KMS-11 (cell line): ENCODE measurements at regions not wholly inside any gene's neighbourhood (a gene's known extent, or its start where the extent isn't known, plus 50 kb on each side); places are given as distances from the start of the nearest gene placed in this dataset.
A peak's percentile ranks its signal among the peaks of the same experiment; 100 is the strongest.

ENCODE experiments used
- H2AFZ ChIP-seq: fragments of 200-600 bp; sonication (generic); 2 replicates; pipeline ENCODE4 v1.6.1; 2016; ENCODE audit warnings: antibody characterized with exemption, mixed run types, low read depth
- H3K27ac ChIP-seq: fragments of 200-600 bp; sonication (generic); 2 replicates; pipeline ENCODE4 v1.6.1; 2016; ENCODE audit warnings: mild to moderate bottlenecking, mixed run types
- H3K27me3 ChIP-seq: fragments of 200-600 bp; sonication (generic); 2 replicates; pipeline ENCODE4 v1.6.1; 2017; ENCODE audit warnings: mild to moderate bottlenecking, low read depth, mixed run types, moderate library complexity; ENCODE audit not compliant: insufficient read depth
- H3K36me3 ChIP-seq: fragments of 200-600 bp; sonication (generic); 2 replicates; pipeline ENCODE4 v1.6.1; 2017; ENCODE audit warnings: mild to moderate bottlenecking, mixed run types; ENCODE audit not compliant: insufficient read depth
- H3K4me1 ChIP-seq: fragments of 200-600 bp; sonication (generic); 2 replicates; pipeline ENCODE4 v1.6.1; 2016; ENCODE audit warnings: mild to moderate bottlenecking, low read depth, mixed run types; ENCODE audit not compliant: poor library complexity, severe bottlenecking
- H3K4me2 ChIP-seq: fragments of 200-600 bp; sonication (generic); 2 replicates; pipeline ENCODE4 v1.7.0; 2016; ENCODE audit warnings: mild to moderate bottlenecking, mixed run types
- H3K4me3 ChIP-seq: fragments of 200-600 bp; sonication (generic); IDR thresholded peaks from 2 replicates; pipeline ENCODE4 v1.6.1; 2017; ENCODE audit warnings: low read depth, low read length, mixed read lengths; ENCODE audit not compliant: insufficient read depth
- H3K79me2 ChIP-seq: fragments of 200-600 bp; sonication (generic); 2 replicates; pipeline ENCODE4 v1.6.1; 2016; ENCODE audit warnings: low read depth, mixed run types; ENCODE audit not compliant: insufficient read depth
- H3K9ac ChIP-seq: fragments of 200-600 bp; sonication (generic); 2 replicates; pipeline ENCODE4 v1.6.1; 2016; ENCODE audit warnings: mild to moderate bottlenecking, mixed run types
- H4K20me1 ChIP-seq: fragments of 200-600 bp; sonication (generic); 2 replicates; pipeline ENCODE4 v1.6.1; 2016; ENCODE audit warnings: mild to moderate bottlenecking, mixed run types; ENCODE audit not compliant: insufficient read depth
- TF ChIP-seq, protein P1 (sequence below): fragments of 200-600 bp; sonication (generic); conservative IDR thresholded peaks from 2 replicates; pipeline ENCODE4 v1.6.1; 2017; ENCODE audit warnings: low read depth, mild to moderate bottlenecking, antibody characterized with exemption, low read length, moderate library complexity, mixed read lengths

DNA sequence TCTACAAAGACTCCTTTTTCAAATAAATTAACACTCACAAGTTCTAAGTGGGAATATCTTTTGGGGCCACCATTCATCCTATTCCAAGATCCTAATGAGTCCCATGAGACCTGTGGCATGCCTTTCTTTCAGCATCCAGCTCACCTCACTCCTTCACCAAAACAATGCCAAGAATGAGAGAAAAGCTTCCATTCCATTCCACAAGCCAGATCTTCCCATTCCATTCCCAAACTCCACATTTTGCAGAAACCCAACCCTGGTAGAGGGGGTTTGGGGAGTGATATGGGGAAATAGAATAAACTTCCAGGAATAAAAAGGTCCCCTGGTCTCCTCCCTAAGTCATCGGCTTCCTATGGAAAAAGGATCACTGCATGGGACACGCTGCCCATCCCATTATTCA, 392.2 kb downstream of the NPIPA8 start:
- H3K27ac ChIP-seq, result no peak overlapping the region
- no peaks in the 10 kb centered on the region for H3K79me2 ChIP-seq
- H3K9ac ChIP-seq, result no peak overlapping the region
- no peak overlapping the region for H3K4me3 ChIP-seq
- H3K4me1 ChIP-seq, result peaks cover 3% of the 10 kb centered on the region
- TF ChIP-seq, protein P1, sequence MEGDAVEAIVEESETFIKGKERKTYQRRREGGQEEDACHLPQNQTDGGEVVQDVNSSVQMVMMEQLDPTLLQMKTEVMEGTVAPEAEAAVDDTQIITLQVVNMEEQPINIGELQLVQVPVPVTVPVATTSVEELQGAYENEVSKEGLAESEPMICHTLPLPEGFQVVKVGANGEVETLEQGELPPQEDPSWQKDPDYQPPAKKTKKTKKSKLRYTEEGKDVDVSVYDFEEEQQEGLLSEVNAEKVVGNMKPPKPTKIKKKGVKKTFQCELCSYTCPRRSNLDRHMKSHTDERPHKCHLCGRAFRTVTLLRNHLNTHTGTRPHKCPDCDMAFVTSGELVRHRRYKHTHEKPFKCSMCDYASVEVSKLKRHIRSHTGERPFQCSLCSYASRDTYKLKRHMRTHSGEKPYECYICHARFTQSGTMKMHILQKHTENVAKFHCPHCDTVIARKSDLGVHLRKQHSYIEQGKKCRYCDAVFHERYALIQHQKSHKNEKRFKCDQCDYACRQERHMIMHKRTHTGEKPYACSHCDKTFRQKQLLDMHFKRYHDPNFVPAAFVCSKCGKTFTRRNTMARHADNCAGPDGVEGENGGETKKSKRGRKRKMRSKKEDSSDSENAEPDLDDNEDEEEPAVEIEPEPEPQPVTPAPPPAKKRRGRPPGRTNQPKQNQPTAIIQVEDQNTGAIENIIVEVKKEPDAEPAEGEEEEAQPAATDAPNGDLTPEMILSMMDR, result no peak
- no peaks in the 10 kb centered on the region for H4K20me1 ChIP-seq
- H3K27me3 ChIP-seq, result no peaks in the 10 kb centered on the region
- H3K4me2 ChIP-seq, result no peak overlapping the region
- no peak overlapping the region for H2AFZ ChIP-seq
- H3K36me3 ChIP-seq, result no peaks in the 10 kb centered on the region

DNA sequence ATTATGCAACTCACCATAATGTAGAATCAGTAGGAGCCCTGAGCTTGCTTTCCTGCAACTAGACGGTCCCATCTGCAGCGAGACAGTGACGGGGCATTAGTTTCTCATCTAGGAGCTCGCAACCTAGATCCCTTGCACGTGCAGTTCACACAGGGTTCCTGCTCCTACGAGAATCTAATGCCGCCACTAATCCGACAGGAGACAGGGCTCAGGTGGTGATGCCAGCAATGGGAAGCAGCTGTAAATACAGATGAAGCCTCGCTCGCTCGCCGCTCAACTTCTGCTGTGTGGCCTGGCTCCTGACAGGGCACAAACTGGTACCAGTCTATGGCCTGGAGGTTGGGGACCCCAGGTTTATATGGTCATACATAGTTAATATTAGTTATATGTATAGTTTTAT, 394.5 kb downstream of the NPIPA8 start:
- H3K4me3 ChIP-seq, result no peak overlapping the region
- H4K20me1 ChIP-seq, result no peaks in the 10 kb centered on the region
- H2AFZ ChIP-seq, result no peak overlapping the region
- no peak overlapping the region for H3K27ac ChIP-seq
- H3K9ac ChIP-seq, result no peak overlapping the region
- peaks cover 9% of the 10 kb centered on the region for H3K4me1 ChIP-seq
- no peaks in the 10 kb centered on the region for H3K27me3 ChIP-seq
- H3K36me3 ChIP-seq, result no peaks in the 10 kb centered on the region
- no peaks in the 10 kb centered on the region for H3K79me2 ChIP-seq
- no peak overlapping the region for H3K4me2 ChIP-seq
- TF ChIP-seq, protein P1, result no peak

DNA sequence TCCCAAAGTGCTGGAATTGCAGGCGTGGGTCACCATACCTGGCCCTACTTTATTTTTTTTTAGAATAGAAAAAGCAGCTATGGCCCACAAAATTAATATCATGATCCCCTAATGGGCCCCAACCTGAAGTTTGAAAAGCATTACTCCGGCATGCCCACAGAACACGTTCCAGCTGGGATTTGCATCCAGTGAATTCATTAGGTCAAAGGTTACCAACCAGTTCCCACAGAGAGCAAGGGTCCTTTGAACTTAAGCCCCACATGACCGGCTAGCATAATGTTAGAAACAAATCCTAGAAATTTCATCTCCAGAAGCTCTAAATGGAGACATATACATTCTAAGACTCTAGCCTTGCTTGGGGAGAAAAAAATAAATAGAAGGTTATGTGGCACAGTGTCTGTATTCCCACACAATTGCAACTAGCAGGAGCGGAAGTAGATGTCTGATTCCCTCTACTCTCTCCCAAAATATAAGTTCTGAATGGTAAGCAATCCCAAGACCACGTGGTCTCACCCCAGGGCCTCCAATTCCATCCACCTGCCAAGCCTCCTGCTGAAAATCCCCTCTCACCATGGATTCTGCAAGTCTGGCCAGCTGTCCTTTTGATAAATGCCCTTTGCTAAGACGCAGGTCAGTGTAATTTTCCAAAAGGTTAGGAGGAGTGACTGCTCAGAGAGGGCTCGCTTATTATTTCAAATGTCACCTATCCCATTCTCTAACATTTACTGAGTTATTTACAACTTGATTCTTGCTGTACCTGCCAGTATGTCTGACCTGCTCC, 395.8 kb downstream of the NPIPA8 start:
- no peak overlapping the region for H3K27ac ChIP-seq
- no peak overlapping the region for H3K9ac ChIP-seq
- H3K4me3 ChIP-seq, result no peak overlapping the region
- H3K79me2 ChIP-seq, result no peaks in the 10 kb centered on the region
- H3K36me3 ChIP-seq, result no peaks in the 10 kb centered on the region
- TF ChIP-seq, protein P1, result no peak
- H2AFZ ChIP-seq, result no peak overlapping the region
- no peaks in the 10 kb centered on the region for H4K20me1 ChIP-seq
- peaks cover 9% of the 10 kb centered on the region for H3K4me1 ChIP-seq
- no peaks in the 10 kb centered on the region for H3K27me3 ChIP-seq
- H3K4me2 ChIP-seq, result no peak overlapping the region

DNA sequence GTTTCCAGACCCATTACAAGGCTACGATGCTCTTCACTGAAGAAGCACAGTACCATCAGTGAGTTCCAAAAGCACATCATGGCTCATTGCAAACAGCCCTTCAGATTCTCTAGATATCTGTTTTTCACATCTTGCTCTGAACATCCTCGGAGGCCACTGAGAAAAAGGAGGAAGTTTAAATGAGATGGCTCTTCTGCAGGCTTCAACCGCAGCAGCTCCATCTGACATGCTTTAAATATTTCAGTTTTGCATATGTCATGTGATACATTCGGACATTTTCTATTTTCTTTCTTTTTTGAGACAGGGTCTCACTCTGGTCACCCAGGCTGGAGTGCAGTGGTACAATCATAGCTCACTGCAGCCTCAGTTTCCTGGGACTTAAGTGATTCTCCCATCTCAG, 396.8 kb downstream of the NPIPA8 start:
- no peak overlapping the region for H3K4me2 ChIP-seq
- peaks cover 9% of the 10 kb centered on the region for H3K4me1 ChIP-seq

More for the DNA sequence above, 396.8 kb downstream of the NPIPA8 start:
- H2AFZ ChIP-seq, result peak overlapping the region; percentile 68
- no peak overlapping the region for H3K4me3 ChIP-seq
- TF ChIP-seq, protein P1, result no peak
- no peak overlapping the region for H3K27ac ChIP-seq
- no peaks in the 10 kb centered on the region for H3K79me2 ChIP-seq
- no peak overlapping the region for H3K9ac ChIP-seq
- H4K20me1 ChIP-seq, result no peaks in the 10 kb centered on the region
- no peaks in the 10 kb centered on the region for H3K36me3 ChIP-seq
- H3K27me3 ChIP-seq, result no peaks in the 10 kb centered on the region
